Transverse colon (tissue), 3 donors: ENCODE measurements at regions not wholly inside any gene's neighbourhood (a gene's known extent, or its start where the extent isn't known, plus 50 kb on each side); places are given as distances from the start of the nearest gene placed in this dataset.

Source experiments
- EP300 ChIP-seq: sonication (generic); formaldehyde crosslinking; IDR thresholded peaks from one replicate; pipeline ENCODE4 v1.6.1; 2017; ENCODE audit warnings: antibody characterized with exemption, low read depth
- TF ChIP-seq, protein P1 (sequence below), 5 experiments: fragments of 200-600 bp in 3 of 5; fragments of 450-650 bp in 2 of 5; sonication (generic) in 3 of 5; IDR thresholded peaks; 1 replicate in 2 of 5; 2 replicates in 3 of 5; pipeline ENCODE4 v1.5.1; 2016 to 2017; ENCODE audit warnings: antibody characterized with exemption in 5 of 5, inconsistent platforms in 3 of 5, mild to moderate bottlenecking in 2 of 5, moderate library complexity in 1 of 5

DNA sequence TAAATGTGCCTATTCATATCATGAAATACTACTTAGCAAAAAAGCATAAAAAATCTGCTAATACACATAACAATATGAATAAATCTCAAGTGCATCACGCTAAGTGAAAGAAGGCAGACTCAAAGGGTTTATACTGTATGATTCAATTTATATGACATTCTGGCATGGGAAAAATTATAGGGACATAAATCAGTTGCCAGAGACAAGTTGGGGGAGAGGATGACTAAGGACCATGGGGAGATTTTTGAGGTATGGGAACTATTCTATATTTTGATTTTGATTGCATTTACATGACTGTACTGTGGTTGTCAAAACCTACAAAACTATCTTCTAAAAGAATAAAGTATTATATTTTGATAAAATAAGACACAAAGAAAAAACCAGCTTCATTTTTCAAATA, 650.3 kb upstream of the NR5A2 start:
- TF ChIP-seq, protein P1, sequence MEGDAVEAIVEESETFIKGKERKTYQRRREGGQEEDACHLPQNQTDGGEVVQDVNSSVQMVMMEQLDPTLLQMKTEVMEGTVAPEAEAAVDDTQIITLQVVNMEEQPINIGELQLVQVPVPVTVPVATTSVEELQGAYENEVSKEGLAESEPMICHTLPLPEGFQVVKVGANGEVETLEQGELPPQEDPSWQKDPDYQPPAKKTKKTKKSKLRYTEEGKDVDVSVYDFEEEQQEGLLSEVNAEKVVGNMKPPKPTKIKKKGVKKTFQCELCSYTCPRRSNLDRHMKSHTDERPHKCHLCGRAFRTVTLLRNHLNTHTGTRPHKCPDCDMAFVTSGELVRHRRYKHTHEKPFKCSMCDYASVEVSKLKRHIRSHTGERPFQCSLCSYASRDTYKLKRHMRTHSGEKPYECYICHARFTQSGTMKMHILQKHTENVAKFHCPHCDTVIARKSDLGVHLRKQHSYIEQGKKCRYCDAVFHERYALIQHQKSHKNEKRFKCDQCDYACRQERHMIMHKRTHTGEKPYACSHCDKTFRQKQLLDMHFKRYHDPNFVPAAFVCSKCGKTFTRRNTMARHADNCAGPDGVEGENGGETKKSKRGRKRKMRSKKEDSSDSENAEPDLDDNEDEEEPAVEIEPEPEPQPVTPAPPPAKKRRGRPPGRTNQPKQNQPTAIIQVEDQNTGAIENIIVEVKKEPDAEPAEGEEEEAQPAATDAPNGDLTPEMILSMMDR (IDR thresholded peaks at IDR 0.05), result no peak
- TF ChIP-seq EP300, result no peak
